NT2/D1 (cell line): ENCODE measurements at regions not wholly inside any gene's neighbourhood (a gene's known extent, or its start where the extent isn't known, plus 50 kb on each side); places are given as distances from the start of the nearest gene placed in this dataset.

Experiments
- DNase-seq: peaks from one replicate; pipeline ENCODE4 v3.0.0-alpha.2; 2011; ENCODE audit warnings: low read depth, low spot score
- H3K27me3 ChIP-seq: 2 replicates; pipeline ENCODE4 v1.6.0; 2011; ENCODE audit warnings: mild to moderate bottlenecking; ENCODE audit not compliant: insufficient read length, insufficient read depth
- H3K36me3 ChIP-seq: 2 replicates; pipeline ENCODE4 v1.6.1; 2011; ENCODE audit warnings: mild to moderate bottlenecking, low read length, mixed read lengths; ENCODE audit not compliant: insufficient read depth, insufficient read length
- H3K4me1 ChIP-seq: 2 replicates; pipeline ENCODE4 v1.5.1; 2011; ENCODE audit not compliant: insufficient read depth, insufficient read length
- H3K4me3 ChIP-seq: 2 replicates; pipeline ENCODE4 v1.5.1; 2011; ENCODE audit warnings: low read depth; ENCODE audit not compliant: insufficient read length
- H3K9ac ChIP-seq: 2 replicates; pipeline ENCODE4 v1.6.0; 2011; ENCODE audit warnings: low read depth; ENCODE audit not compliant: insufficient read length
- H3K9me3 ChIP-seq: 2 replicates; pipeline ENCODE4 v1.5.1; 2011; ENCODE audit warnings: mild to moderate bottlenecking, low read length; ENCODE audit not compliant: insufficient read depth
- SUZ12 ChIP-seq: IDR thresholded peaks from 2 replicates; pipeline ENCODE4 v1.6.1; 2011; ENCODE audit not compliant: insufficient read length, insufficient read depth; ENCODE audit errors: extremely low read depth
- YY1 ChIP-seq: IDR thresholded peaks from 2 replicates; pipeline ENCODE4 v1.6.1; 2011; ENCODE audit not compliant: insufficient read length, insufficient read depth
- ZNF274 ChIP-seq: IDR thresholded peaks from 2 replicates; pipeline ENCODE4 v1.6.1; 2011; ENCODE audit warnings: mild to moderate bottlenecking, low read depth, low read length

DNA sequence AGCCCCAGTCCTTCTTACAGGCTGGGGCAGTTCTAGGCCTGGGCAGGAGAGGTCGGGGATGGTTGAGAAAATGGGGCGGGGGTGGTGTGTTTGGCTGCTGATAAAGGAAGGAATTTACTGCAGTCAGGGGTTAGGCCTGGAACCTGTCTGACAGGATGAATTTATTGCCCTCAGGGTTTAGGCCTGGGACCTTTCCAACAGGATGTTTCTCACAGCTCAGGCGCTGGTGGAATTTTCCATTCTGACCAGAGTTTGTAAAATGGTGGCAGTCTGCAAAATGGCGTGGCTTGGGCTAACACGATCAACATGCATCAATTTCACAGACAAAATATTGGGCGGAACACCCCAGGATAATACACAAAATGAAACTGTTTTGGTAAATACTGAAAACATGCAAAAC is 83.5 kb upstream of the SPIN4 start:
- Histone ChIP-seq H3K9me3 (peaks cover 7% of the 10 kb centered on the region; the same call in 1 of the 2 replicates), H3K36me3 (peaks cover 11% of the 10 kb centered on the region), H3K9ac (no peak overlapping the region), H3K4me3 (no peak overlapping the region), H3K27me3 (no peaks in the 10 kb centered on the region), H3K4me1 (no peaks in the 10 kb centered on the region)
- DNase-seq = peak; percentile 60
- no peak for TF ChIP-seq SUZ12
- peak; percentile 80 for TF ChIP-seq YY1

DNA sequence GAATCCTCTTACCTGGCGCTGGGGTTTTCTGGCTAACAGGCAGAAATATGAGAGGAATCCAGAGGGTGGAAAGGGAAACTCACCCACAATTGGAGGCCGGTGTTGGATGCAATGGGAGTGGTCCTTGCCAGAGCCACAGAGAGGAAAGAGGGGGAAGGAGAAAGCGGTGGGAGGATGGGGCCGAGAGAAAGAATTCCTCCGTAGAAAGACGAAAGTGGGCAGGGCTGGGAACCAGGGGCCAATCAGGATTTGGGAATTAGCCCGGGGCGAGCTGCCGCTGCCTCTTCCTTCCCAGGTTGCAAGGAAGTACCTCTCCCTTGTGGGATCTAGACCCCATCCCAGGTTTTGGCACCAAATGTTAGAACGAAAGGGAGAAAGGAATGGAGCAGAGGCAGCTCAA is 83.1 kb upstream of the SPIN4 start:
- no peak for DNase-seq
- H3K4me1 ChIP-seq = no peaks in the 10 kb centered on the region
- peaks cover 7% of the 10 kb centered on the region; the same call in 1 of the 2 replicates for H3K9me3 ChIP-seq
- TF ChIP-seq SUZ12 = no peak
- no peak for TF ChIP-seq ZNF274
- no peak for TF ChIP-seq YY1
- no peaks in the 10 kb centered on the region for H3K27me3 ChIP-seq
- peaks cover 11% of the 10 kb centered on the region for H3K36me3 ChIP-seq
- H3K4me3 ChIP-seq = no peak overlapping the region
- no peak overlapping the region for H3K9ac ChIP-seq

DNA sequence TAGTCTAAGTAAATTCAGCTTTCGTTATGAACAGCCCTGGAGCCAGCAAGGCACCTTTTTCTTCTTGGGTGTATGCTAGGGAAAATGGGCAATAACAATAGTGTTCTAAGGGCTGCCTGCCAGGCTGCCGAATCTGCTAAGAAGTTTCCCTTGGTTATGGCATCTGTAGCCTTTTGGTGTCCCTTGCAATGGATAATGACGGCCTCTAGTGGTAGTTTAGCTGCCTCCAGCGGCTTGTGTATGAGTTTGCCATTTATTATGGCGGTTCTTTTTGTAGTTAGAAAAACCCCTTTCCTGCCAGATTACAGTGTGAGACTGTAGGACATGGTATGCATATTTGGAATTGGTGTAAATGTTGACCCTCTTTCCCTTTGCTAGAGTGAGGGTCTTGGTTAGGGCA is 78.9 kb upstream of the SPIN4 start:
- no peak for TF ChIP-seq ZNF274
- Histone ChIP-seq H3K9me3 (peaks cover 7% of the 10 kb centered on the region; the same call in 1 of the 2 replicates), H3K4me3 (no peak overlapping the region), H3K36me3 (peaks cover 18% of the 10 kb centered on the region), H3K9ac (no peak overlapping the region), H3K27me3 (no peaks in the 10 kb centered on the region), H3K4me1 (peaks cover 2% of the 10 kb centered on the region)
- no peak for DNase-seq

DNA sequence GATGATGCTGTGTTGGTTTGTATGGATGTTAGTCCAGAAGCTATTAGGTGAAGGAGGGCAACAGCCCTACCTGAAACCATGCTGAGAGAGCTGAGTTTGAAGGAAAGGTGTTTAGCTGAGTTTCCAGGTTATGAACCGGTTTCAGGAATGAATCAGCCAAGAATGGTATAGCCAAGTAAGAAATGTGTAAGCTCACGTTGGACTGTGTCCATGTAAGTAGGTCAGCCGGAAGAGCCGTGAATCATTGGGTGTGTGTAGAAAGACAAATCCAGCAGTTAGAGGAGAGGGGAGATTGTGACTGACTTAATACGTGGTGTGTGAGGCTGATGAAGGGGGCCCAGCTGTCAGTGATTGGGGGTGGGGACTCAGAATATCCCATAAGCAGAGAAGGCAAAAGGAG is 77.2 kb upstream of the SPIN4 start:
- no peaks in the 10 kb centered on the region for H3K27me3 ChIP-seq
- H3K9ac ChIP-seq = no peak overlapping the region
- DNase-seq = no peak
- peaks cover 7% of the 10 kb centered on the region; the same call in 1 of the 2 replicates for H3K9me3 ChIP-seq
- H3K36me3 ChIP-seq = peaks cover 29% of the 10 kb centered on the region
- TF ChIP-seq ZNF274 (no peak), SUZ12 (no peak), YY1 (no peak)
- peaks cover 2% of the 10 kb centered on the region for H3K4me1 ChIP-seq
- no peak overlapping the region for H3K4me3 ChIP-seq

DNA sequence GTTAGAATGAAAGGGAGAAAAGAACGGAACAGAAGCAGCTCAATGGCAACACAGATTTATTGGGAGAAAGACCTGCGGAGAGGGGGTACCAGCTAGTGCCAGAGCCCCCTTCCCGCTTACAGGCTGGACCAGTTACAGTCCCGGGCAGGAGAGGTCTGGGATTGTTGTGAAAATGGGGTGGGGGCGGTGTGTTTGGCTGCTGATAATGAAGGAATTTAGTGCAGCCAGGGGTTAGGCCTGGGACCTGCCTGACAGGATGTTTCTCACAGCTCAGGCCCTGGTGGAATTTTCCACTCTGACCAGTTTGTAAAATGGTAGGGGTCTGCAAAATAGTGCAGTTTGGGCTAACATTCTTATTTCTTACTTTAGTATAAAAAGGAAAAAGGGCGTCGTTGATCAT is 75.4 kb upstream of the SPIN4 start:
- TF ChIP-seq SUZ12 = no peak
- TF ChIP-seq YY1 = no peak
- TF ChIP-seq ZNF274 = no peak
- DNase-seq = no peak
- Histone ChIP-seq H3K9ac (no peak overlapping the region), H3K27me3 (no peaks in the 10 kb centered on the region), H3K4me3 (no peak overlapping the region), H3K36me3 (peaks cover 24% of the 10 kb centered on the region), H3K4me1 (peaks cover 2% of the 10 kb centered on the region), H3K9me3 (peaks cover 7% of the 10 kb centered on the region; the same call in 1 of the 2 replicates)

DNA sequence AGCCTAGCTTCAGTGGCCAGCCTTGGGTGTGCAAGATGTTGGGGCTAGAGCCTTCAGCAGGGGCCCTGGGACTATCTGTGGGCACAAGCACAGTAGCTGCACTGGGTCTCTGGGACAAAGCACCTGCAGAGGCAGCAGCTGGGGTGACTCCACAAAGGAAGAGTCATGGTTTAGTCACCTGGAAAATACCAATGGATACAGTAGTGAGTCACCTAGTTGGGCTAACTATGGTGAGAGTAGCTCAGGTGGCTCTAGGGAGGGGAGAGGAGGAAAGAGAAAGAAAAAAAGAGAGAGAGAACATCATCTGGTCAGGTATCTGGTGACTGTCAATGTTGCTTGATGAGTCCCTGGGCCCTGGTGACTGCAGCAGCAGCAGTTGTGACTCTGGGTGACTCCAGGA is 72.9 kb upstream of the SPIN4 start:
- H3K4me3 ChIP-seq = no peak overlapping the region
- H3K9me3 ChIP-seq = no peaks in the 10 kb centered on the region
- H3K4me1 ChIP-seq = peaks cover 2% of the 10 kb centered on the region
- H3K27me3 ChIP-seq = no peaks in the 10 kb centered on the region
- H3K9ac ChIP-seq = no peak overlapping the region
- no peak for DNase-seq
- peaks cover 18% of the 10 kb centered on the region for H3K36me3 ChIP-seq
- TF ChIP-seq ZNF274 (no peak), YY1 (no peak), SUZ12 (no peak)

DNA sequence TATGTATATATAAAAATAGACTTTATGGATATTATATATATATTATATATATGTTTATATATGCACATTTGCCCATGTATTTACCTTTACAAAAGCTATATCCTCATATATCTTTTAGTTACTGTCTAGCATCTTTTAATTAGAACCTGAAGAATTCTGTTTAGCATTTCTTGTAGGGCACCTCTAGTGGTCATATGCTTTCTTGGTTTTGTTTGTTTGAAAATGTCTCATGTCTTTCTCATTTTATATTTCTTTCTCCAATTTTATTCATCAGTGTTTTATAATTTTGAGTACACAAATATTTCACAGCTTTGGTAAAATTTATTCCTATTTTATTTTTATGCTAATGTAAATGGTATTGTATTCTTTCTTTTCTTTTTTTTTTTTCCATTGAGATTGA is 70.3 kb upstream of the SPIN4 start:
- peaks cover under 1% of the 10 kb centered on the region for H3K4me1 ChIP-seq
- H3K36me3 ChIP-seq = peaks cover 11% of the 10 kb centered on the region
- H3K27me3 ChIP-seq = no peaks in the 10 kb centered on the region
- TF ChIP-seq ZNF274 = no peak
- no peak for TF ChIP-seq SUZ12
- TF ChIP-seq YY1 = no peak
- H3K4me3 ChIP-seq = no peak overlapping the region
- no peaks in the 10 kb centered on the region for H3K9me3 ChIP-seq
- no peak overlapping the region for H3K9ac ChIP-seq
- no peak for DNase-seq

DNA sequence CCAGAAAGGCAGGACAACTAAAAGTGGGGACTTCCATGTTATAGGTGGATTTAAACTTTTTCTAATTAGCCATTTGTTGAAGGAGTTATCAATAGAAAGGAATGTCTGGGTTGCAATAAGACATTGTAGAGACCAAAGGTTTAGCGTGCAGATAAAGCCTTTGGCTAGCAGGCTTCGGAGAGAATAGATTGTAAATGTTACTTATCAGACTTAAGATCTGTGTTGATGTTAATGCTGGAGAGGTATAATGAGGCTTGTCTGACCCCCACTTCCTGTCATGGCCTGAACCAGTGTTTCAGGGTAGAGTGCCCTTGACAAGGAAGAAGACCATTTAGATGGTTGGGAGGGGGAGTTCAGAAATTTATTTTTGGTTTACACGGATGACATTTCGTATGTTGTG is 67.1 kb upstream of the SPIN4 start:
- Histone ChIP-seq H3K36me3 (no peaks in the 10 kb centered on the region), H3K9ac (no peak overlapping the region), H3K9me3 (no peaks in the 10 kb centered on the region), H3K4me3 (no peak overlapping the region), H3K27me3 (no peaks in the 10 kb centered on the region), H3K4me1 (no peaks in the 10 kb centered on the region)
- DNase-seq = no peak
- TF ChIP-seq SUZ12 = no peak
- TF ChIP-seq ZNF274 = no peak
- TF ChIP-seq YY1 = no peak
